Fibroblast of the aortic adventitia (primary cell): ENCODE measurements at regions not wholly inside any gene's neighbourhood (a gene's known extent, or its start where the extent isn't known, plus 50 kb on each side); places are given as distances from the start of the nearest gene placed in this dataset.

Source experiments
- DNase-seq: peaks from one replicate; pipeline ENCODE4 v3.0.0-alpha.2; 2010; ENCODE audit warnings: low read depth
- H3K4me3 ChIP-seq: 2 replicates; pipeline ENCODE4 v1.5.1; 2011; ENCODE audit warnings: low read depth, mild to moderate bottlenecking, control low read depth, low read length, moderate library complexity
- CTCF ChIP-seq: IDR thresholded peaks from 2 replicates; pipeline ENCODE4 v1.5.1; 2011; ENCODE audit warnings: mild to moderate bottlenecking, low read length, control low read depth, inconsistent platforms; ENCODE audit not compliant: insufficient read depth

GRCh38 chr11:71357414-71357813 lies 90.8 kb downstream of the DHCR7 start:
- DNase-seq = no peak
- no peak for TF ChIP-seq CTCF
- no peak overlapping the region for H3K4me3 ChIP-seq

GRCh38 chr11:71356904-71357303 lies 91.3 kb downstream of the DHCR7 start:
- DNase-seq = no peak
- no peak for TF ChIP-seq CTCF
- H3K4me3 ChIP-seq = no peak overlapping the region

GRCh38 chr11:71356280-71356876 lies 91.8 kb downstream of the DHCR7 start:
- no peak for DNase-seq
- no peak for TF ChIP-seq CTCF

GRCh38 chr11:71355281-71355680 lies 92.9 kb downstream of the DHCR7 start:
- DNase-seq = peak; percentile 16
- no peak for TF ChIP-seq CTCF
- no peak overlapping the region for H3K4me3 ChIP-seq

More at GRCh38 chr11:71356280-71356876, 91.8 kb downstream of the DHCR7 start:
- no peak overlapping the region for H3K4me3 ChIP-seq

GRCh38 chr11:71354394-71355105 lies 93.6 kb downstream of the DHCR7 start:
- DNase-seq = no peak
- no peak overlapping the region for H3K4me3 ChIP-seq
- no peak for TF ChIP-seq CTCF

- no peak for DNase-seq
- H3K4me3 ChIP-seq = no peak overlapping the region
- TF ChIP-seq CTCF = no peak
These were observed 95.4 kb downstream of the DHCR7 start for GRCh38 chr11:71352748-71353147.

- no peak for TF ChIP-seq CTCF
- no peak for DNase-seq
- no peak overlapping the region for H3K4me3 ChIP-seq
These were observed 96.0 kb downstream of the DHCR7 start for GRCh38 chr11:71352226-71352625.
